ENCODE measurements at regions not wholly inside any gene's neighbourhood (a gene's known extent, or its start where the extent isn't known, plus 50 kb on each side); places are given as distances from the start of the nearest gene placed in this dataset.

- Histone ChIP-seq H3K27ac (ENCODE audit: low read depth) (no peak overlapping the region), H3F3A (replicated peaks; ENCODE audit: low read depth) (no peaks in the 10 kb centered on the region), H3K9me2 (ENCODE audit: insufficient read depth) (peaks cover 12% of the 10 kb centered on the region; the same call in 1 of the 2 replicates), H3K4me3 (no peak overlapping the region), H2AFZ (peak overlapping the region; percentile 7), H3K4me1 (ENCODE audit: insufficient read depth) (no peaks in the 10 kb centered on the region), H3K4me2 (no peak overlapping the region), H4K20me1 (replicated peaks; ENCODE audit: insufficient read depth) (no peaks in the 10 kb centered on the region), H3K36me3 (ENCODE audit: insufficient read depth) (no peaks in the 10 kb centered on the region), H3K27me3 (ENCODE audit: insufficient read depth) (no peaks in the 10 kb centered on the region), H3K79me2 (replicated peaks; ENCODE audit: insufficient read depth) (no peaks in the 10 kb centered on the region)
- no peak for DNase-seq (ENCODE audit: low spot score)
- H3K27me3 Mint-ChIP-seq (ENCODE audit: insufficient read depth, low read depth, poor library complexity), result no peaks in the 10 kb centered on the region
- no peak for ATAC-seq
- peaks cover 9% of the 10 kb centered on the region; the same call in 2 of the 3 replicates for H3K4me1 Mint-ChIP-seq
- no peak overlapping the region for H3K27ac Mint-ChIP-seq
- H3K36me3 Mint-ChIP-seq (ENCODE audit: low read depth), result no peaks in the 10 kb centered on the region
- no peaks in the 10 kb centered on the region for H3K9me3 Mint-ChIP-seq
- no peak for TF ChIP-seq EZH2 (IDR thresholded peaks at IDR 0.05; ENCODE audit: low read depth, unreplicated experiment)
- TF ChIP-seq EZH2phosphoT487 (IDR thresholded peaks at IDR 0.05; ENCODE audit: unreplicated experiment), result no peak
- H3K4me3 Mint-ChIP-seq, result no peak overlapping the region
Measured at GRCh38 chr5:68950125-68950524, 143.7 kb upstream of the SLC30A5 start.

GRCh38 chr5:68950930-68951329 is 142.9 kb upstream of the SLC30A5 start:
- Histone ChIP-seq H3K27me3 (ENCODE audit: insufficient read depth) (no peaks in the 10 kb centered on the region), H3K27ac (ENCODE audit: low read depth) (no peak overlapping the region), H3K79me2 (replicated peaks; ENCODE audit: insufficient read depth) (no peaks in the 10 kb centered on the region), H3K4me2 (no peak overlapping the region), H3K9me2 (ENCODE audit: insufficient read depth) (peaks cover 12% of the 10 kb centered on the region; the same call in 1 of the 2 replicates), H2AFZ (0 out of 2 replicates have a peak overlapping the region, but pooled peaks have one; percentile 44), H3K4me1 (ENCODE audit: insufficient read depth) (no peaks in the 10 kb centered on the region), H4K20me1 (replicated peaks; ENCODE audit: insufficient read depth) (no peaks in the 10 kb centered on the region), H3K36me3 (ENCODE audit: insufficient read depth) (no peaks in the 10 kb centered on the region), H3K4me3 (no peak overlapping the region), H3F3A (replicated peaks; ENCODE audit: low read depth) (no peaks in the 10 kb centered on the region)
- no peaks in the 10 kb centered on the region for H3K9me3 Mint-ChIP-seq
- peaks cover 9% of the 10 kb centered on the region; the same call in 2 of the 3 replicates for H3K4me1 Mint-ChIP-seq
- no peaks in the 10 kb centered on the region for H3K36me3 Mint-ChIP-seq (ENCODE audit: low read depth)
- ATAC-seq (no peak), DNase-seq (ENCODE audit: low spot score) (no peak)
- H3K27me3 Mint-ChIP-seq (ENCODE audit: insufficient read depth, low read depth, poor library complexity), result no peaks in the 10 kb centered on the region
- H3K27ac Mint-ChIP-seq, result no peak overlapping the region
- no peak overlapping the region for H3K4me3 Mint-ChIP-seq
- TF ChIP-seq ZNF462 (CRISPR knock-in tag; IDR thresholded peaks at IDR 0.05), result no peak
- no peak for TF ChIP-seq ZNF331 (CRISPR knock-in tag; IDR thresholded peaks at IDR 0.05; ENCODE audit: low read depth)
- TF ChIP-seq EZH2phosphoT487 (IDR thresholded peaks at IDR 0.05; ENCODE audit: unreplicated experiment), result no peak
- TF ChIP-seq JUNB (IDR thresholded peaks at IDR 0.05; ENCODE audit: unreplicated experiment), result no peak
- TF ChIP-seq POLR2AphosphoS5 (IDR thresholded peaks at IDR 0.05; ENCODE audit: low read depth), result no peak
- TF ChIP-seq ZNF114 (CRISPR knock-in tag; IDR thresholded peaks at IDR 0.05), result no peak
- TF ChIP-seq STAT1 (IDR thresholded peaks at IDR 0.05; ENCODE audit: unreplicated experiment), result no peak
- TF ChIP-seq EZH2 (IDR thresholded peaks at IDR 0.05; ENCODE audit: low read depth, unreplicated experiment), result no peak
- no peak for TF ChIP-seq CTCF (conservative IDR thresholded peaks at IDR 0.05; ENCODE audit: low read depth in 2 of 2)
- no peak for TF ChIP-seq ETS1 (IDR thresholded peaks at IDR 0.05)
- TF ChIP-seq CREB1 (CRISPR knock-in tag; IDR thresholded peaks at IDR 0.05; ENCODE audit: low read depth), result no peak

All from GM23338 (cell line).